Hepatocyte (in vitro differentiated cells): ENCODE measurements at regions not wholly inside any gene's neighbourhood (a gene's known extent, or its start where the extent isn't known, plus 50 kb on each side); places are given as distances from the start of the nearest gene placed in this dataset.

ENCODE experiments used
- DNase-seq: peaks from one replicate; pipeline ENCODE4 v3.0.0-alpha.2; 2016; ENCODE audit warnings: low spot score
- H2AFZ ChIP-seq: fragments of 200-600 bp; sonication (generic); 2 replicates; pipeline ENCODE4 v1.6.0; 2016; ENCODE audit warnings: antibody characterized with exemption, mild to moderate bottlenecking
- H3K27ac ChIP-seq: fragments of 200-600 bp; sonication (generic); 2 replicates; pipeline ENCODE4 v1.5.1; 2016; ENCODE audit warnings: mild to moderate bottlenecking
- H3K27me3 ChIP-seq: fragments of 200-600 bp; sonication (generic); 2 replicates; pipeline ENCODE4 v1.6.1; 2016
- H3K36me3 ChIP-seq: fragments of 200-600 bp; sonication (generic); replicated peaks from 2 replicates; pipeline ENCODE4 v1.5.1; 2016; ENCODE audit warnings: low read depth; ENCODE audit not compliant: insufficient read depth
- H3K4me1 ChIP-seq: fragments of 200-600 bp; sonication (generic); 2 replicates; pipeline ENCODE4 v1.5.1; 2016; ENCODE audit warnings: mild to moderate bottlenecking, moderate library complexity; ENCODE audit not compliant: insufficient read depth
- H3K4me2 ChIP-seq: fragments of 200-600 bp; sonication (generic); 2 replicates; pipeline ENCODE4 v1.6.0; 2016
- H3K4me3 ChIP-seq: fragments of 200-600 bp; sonication (generic); 2 replicates; pipeline ENCODE4 v1.5.1; 2016; ENCODE audit warnings: mild to moderate bottlenecking
- H3K79me2 ChIP-seq: fragments of 200-600 bp; sonication (generic); 2 replicates; pipeline ENCODE4 v1.6.0; 2017; ENCODE audit warnings: mild to moderate bottlenecking
- H3K9me2 ChIP-seq: fragments of 200-600 bp; sonication (generic); replicated peaks from 2 replicates; pipeline ENCODE4 v1.6.0; 2017; ENCODE audit warnings: mild to moderate bottlenecking; ENCODE audit not compliant: insufficient read depth
- H3K9me3 ChIP-seq: fragments of 200-600 bp; sonication (generic); 2 replicates; pipeline ENCODE4 v1.5.1; 2016; ENCODE audit warnings: low read depth, mild to moderate bottlenecking
- H4K20me1 ChIP-seq: fragments of 200-600 bp; sonication (generic); 2 replicates; pipeline ENCODE4 v1.6.0; 2016; ENCODE audit warnings: mild to moderate bottlenecking; ENCODE audit not compliant: insufficient read depth, poor library complexity, severe bottlenecking
- CTCF ChIP-seq: fragments of 200-600 bp; sonication (generic); IDR thresholded peaks from 2 replicates; pipeline ENCODE4 v1.5.1; 2016; ENCODE audit warnings: antibody characterized with exemption, mild to moderate bottlenecking; ENCODE audit not compliant: poor library complexity
- EZH2 ChIP-seq: fragments of 200-600 bp; sonication (generic); IDR thresholded peaks from 2 replicates; pipeline ENCODE4 v1.6.1; 2016; ENCODE audit warnings: antibody characterized with exemption, mild to moderate bottlenecking, borderline replicate concordance
- EZH2phosphoT487 ChIP-seq: fragments of 200-600 bp; sonication (generic); IDR thresholded peaks from one replicate; pipeline ENCODE4 v1.6.1; 2018; ENCODE audit warnings: antibody characterized with exemption, mild to moderate bottlenecking, low read depth, moderate library complexity; ENCODE audit not compliant: unreplicated experiment, severe bottlenecking
- WGBS: methylation state at CpG from one replicate; pipeline ENCODE4 v1.1.6; 2016; ENCODE audit warnings: low lambda C conversion rate; ENCODE audit errors: missing lambda C conversion rate; 5-methylcytosine and 5-hydroxymethylcytosine counted together

DNA sequence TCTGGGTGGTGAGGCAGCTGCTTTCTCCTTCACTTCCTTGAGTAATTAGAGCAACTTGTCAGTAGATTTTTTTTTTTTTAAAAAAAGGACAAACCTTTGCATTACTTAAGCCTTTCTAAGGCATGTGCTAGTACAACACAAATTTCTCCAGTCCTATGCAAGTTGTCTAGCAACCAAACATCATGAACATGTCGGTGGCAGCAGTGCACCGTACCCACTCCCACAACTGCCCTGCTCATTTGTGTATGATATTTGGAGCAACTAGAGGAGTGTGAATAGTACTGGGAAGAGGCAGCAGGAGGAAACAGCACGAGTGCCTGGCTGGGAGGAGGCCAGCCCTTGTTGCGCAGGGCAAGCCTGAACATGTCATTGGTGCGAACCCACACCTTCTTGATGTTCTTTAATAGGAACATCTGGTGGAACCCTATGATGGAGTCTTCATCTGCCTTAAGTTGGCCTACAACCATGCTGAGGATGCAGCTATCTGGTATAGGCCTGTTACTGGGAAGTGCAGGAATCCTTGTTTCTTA is 238.3 kb downstream of the TDRD15 start:
- Histone ChIP-seq H3K27ac (no peak overlapping the region), H3K79me2 (no peaks in the 10 kb centered on the region), H3K27me3 (no peaks in the 10 kb centered on the region), H3K9me3 (no peaks in the 10 kb centered on the region), H2AFZ (no peak overlapping the region), H3K4me3 (no peak overlapping the region), H3K4me1 (no peaks in the 10 kb centered on the region), H3K9me2 (no peaks in the 10 kb centered on the region), H3K36me3 (no peaks in the 10 kb centered on the region), H3K4me2 (no peak overlapping the region), H4K20me1 (no peaks in the 10 kb centered on the region)
- DNase-seq = no peak
- 97% methylated on average over 5 of the region's 5 CpGs for WGBS
- TF ChIP-seq EZH2phosphoT487 = no peak
- no peak for TF ChIP-seq EZH2
- TF ChIP-seq CTCF = no peak

DNA sequence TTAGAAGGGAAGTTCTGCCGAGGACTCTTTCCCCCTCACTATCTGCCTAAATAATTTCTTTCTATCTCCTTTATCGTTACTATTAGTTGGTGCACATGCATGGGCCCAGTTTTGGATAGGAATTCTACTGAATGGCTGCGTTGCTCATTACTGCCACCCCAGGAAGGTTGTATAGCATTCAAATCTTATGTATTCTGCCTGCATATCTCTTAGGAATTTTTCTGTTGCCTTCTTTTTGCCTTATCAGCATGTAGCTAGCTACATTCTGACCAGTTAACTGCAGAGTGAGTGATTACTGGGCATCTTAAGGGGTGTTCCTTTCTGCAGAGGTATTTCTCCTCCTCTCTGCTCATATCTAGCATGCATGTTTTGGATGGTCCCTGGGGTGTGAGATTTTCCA is 239.6 kb downstream of the TDRD15 start:
- no peak for TF ChIP-seq EZH2phosphoT487
- TF ChIP-seq EZH2 = no peak
- no peak for TF ChIP-seq CTCF
- H3K36me3 ChIP-seq = no peaks in the 10 kb centered on the region

DNA sequence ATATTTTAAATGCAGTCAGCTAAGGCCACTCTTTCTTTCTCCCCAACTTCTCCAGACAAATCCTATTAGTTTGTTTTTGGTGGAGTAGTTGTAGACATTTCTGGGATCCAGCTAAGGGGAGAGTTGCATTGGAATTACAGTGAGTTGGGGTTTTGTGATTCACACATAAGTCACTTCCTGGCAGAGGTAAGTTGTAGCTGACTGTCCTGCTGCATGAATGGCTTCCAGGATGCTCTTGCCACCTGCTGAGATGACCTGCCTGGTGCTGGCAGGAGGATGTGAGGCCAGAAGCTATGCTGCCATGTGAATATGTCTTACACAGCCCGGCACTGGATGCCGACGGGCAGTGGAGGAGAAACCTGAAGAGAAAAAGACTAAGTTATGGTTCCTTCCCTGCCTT is 243.7 kb downstream of the TDRD15 start:
- no peaks in the 10 kb centered on the region for H3K9me2 ChIP-seq
- H3K79me2 ChIP-seq = no peaks in the 10 kb centered on the region
- H2AFZ ChIP-seq = no peak overlapping the region
- no peak overlapping the region for H3K27ac ChIP-seq
- 92% methylated on average over 3 of the region's 3 CpGs for WGBS
- H4K20me1 ChIP-seq = no peaks in the 10 kb centered on the region
- no peaks in the 10 kb centered on the region for H3K27me3 ChIP-seq
- H3K36me3 ChIP-seq = no peaks in the 10 kb centered on the region
- no peak overlapping the region for H3K4me2 ChIP-seq
- H3K9me3 ChIP-seq = no peaks in the 10 kb centered on the region
- no peak for DNase-seq
- TF ChIP-seq EZH2 (no peak), EZH2phosphoT487 (no peak), CTCF (no peak)
- H3K4me1 ChIP-seq = no peaks in the 10 kb centered on the region
- H3K4me3 ChIP-seq = no peak overlapping the region

More for the DNA sequence above, 239.6 kb downstream of the TDRD15 start:
- Histone ChIP-seq H3K4me3 (no peak overlapping the region), H3K27me3 (no peaks in the 10 kb centered on the region), H3K9me3 (no peaks in the 10 kb centered on the region), H3K4me2 (no peak overlapping the region), H3K9me2 (no peaks in the 10 kb centered on the region), H3K4me1 (no peaks in the 10 kb centered on the region), H4K20me1 (no peaks in the 10 kb centered on the region), H3K27ac (no peak overlapping the region), H2AFZ (no peak overlapping the region), H3K79me2 (no peaks in the 10 kb centered on the region)
- WGBS = 80% methylated on average over 3 of the region's 3 CpGs
- DNase-seq = no peak

GRCh38 chr2:21369787-21370186 is 246.0 kb downstream of the TDRD15 start:
- no peaks in the 10 kb centered on the region for H3K36me3 ChIP-seq
- H3K4me2 ChIP-seq = no peak overlapping the region
- TF ChIP-seq EZH2phosphoT487 (no peak), CTCF (no peak), EZH2 (no peak)
- no peak overlapping the region for H3K4me3 ChIP-seq
- no peak for DNase-seq
- no peaks in the 10 kb centered on the region for H3K4me1 ChIP-seq
- no peaks in the 10 kb centered on the region for H3K27me3 ChIP-seq
- WGBS = 88% methylated on average over 1 of the region's 2 CpGs
- no peak overlapping the region for H2AFZ ChIP-seq
- no peak overlapping the region for H3K27ac ChIP-seq
- no peaks in the 10 kb centered on the region for H3K9me3 ChIP-seq
- H3K79me2 ChIP-seq = no peaks in the 10 kb centered on the region
- no peaks in the 10 kb centered on the region for H4K20me1 ChIP-seq
- H3K9me2 ChIP-seq = no peaks in the 10 kb centered on the region
